Endothelial cell of hepatic sinusoid (primary cell): ENCODE measurements at regions not wholly inside any gene's neighbourhood (a gene's known extent, or its start where the extent isn't known, plus 50 kb on each side); places are given as distances from the start of the nearest gene placed in this dataset.

Experiments used
- in situ Hi-C: cut with HindIII; loops from 2 replicates; pipeline ENCODE4 v1.10.0; 2017; ENCODE audit warnings: low sequenced_read_pairs

- in situ Hi-C loops: no loop called here
Observed at GRCh38 chr12:98053202-98053601, 462.2 kb upstream of the TMPO start.

- in situ Hi-C loops: no loop called here
Observed at GRCh38 chr12:98057701-98058100, 457.7 kb upstream of the TMPO start.

- in situ Hi-C loops: no loop called here
Observed at GRCh38 chr12:98058213-98058612, 457.2 kb upstream of the TMPO start.

GRCh38 chr12:98058838-98059237 lies 456.6 kb upstream of the TMPO start:
- in situ Hi-C loops: no loop called here

GRCh38 chr12:98059659-98060343 lies 455.6 kb upstream of the TMPO start:
- in situ Hi-C loops: no loop called here

- in situ Hi-C loops: no loop called here
Observed at GRCh38 chr12:98060411-98060810, 455.0 kb upstream of the TMPO start.

GRCh38 chr12:98062464-98063245 lies 452.7 kb upstream of the TMPO start:
- in situ Hi-C loops: no loop called here

GRCh38 chr12:98064501-98064900 lies 450.9 kb upstream of the TMPO start:
- in situ Hi-C loops: no loop called here

GRCh38 chr12:98067795-98068194 lies 447.6 kb upstream of the TMPO start:
- in situ Hi-C loops: no loop called here

- in situ Hi-C loops: no loop called here
Observed at GRCh38 chr12:98073610-98074009, 441.8 kb upstream of the TMPO start.

GRCh38 chr12:98074286-98074685 lies 441.1 kb upstream of the TMPO start:
- in situ Hi-C loops: no loop called here

GRCh38 chr12:98084391-98084790 lies 431.0 kb upstream of the TMPO start:
- in situ Hi-C loops: no loop called here

- in situ Hi-C loops: no loop called here
Observed at GRCh38 chr12:98085046-98085755, 430.2 kb upstream of the TMPO start.

- in situ Hi-C loops: no loop called here
Observed at GRCh38 chr12:98090731-98091130, 424.7 kb upstream of the TMPO start.

- in situ Hi-C loops: no loop called here
Observed at GRCh38 chr12:98096436-98096835, 419.0 kb upstream of the TMPO start.

GRCh38 chr12:98106031-98106683 lies 409.2 kb upstream of the TMPO start:
- in situ Hi-C loops: no loop called here

GRCh38 chr12:98109266-98109665 lies 406.1 kb upstream of the TMPO start:
- in situ Hi-C loops: no loop called here

- in situ Hi-C loops: no loop called here
Observed at GRCh38 chr12:98110536-98110935, 404.9 kb upstream of the TMPO start.

GRCh38 chr12:98113548-98113947 lies 401.8 kb upstream of the TMPO start:
- in situ Hi-C loops: no loop called here

- in situ Hi-C loops: no loop called here
Observed at GRCh38 chr12:98121963-98122362, 393.4 kb upstream of the TMPO start.

GRCh38 chr12:98123021-98123461 lies 392.3 kb upstream of the TMPO start:
- in situ Hi-C loops: no loop called here
